HEK293T (cell line): ENCODE measurements at regions not wholly inside any gene's neighbourhood (a gene's known extent, or its start where the extent isn't known, plus 50 kb on each side); places are given as distances from the start of the nearest gene placed in this dataset.

Experiments used
- ELF4 ChIP-seq: fragments of 450-650 bp; IDR thresholded peaks from 2 replicates; pipeline ENCODE4 v1.6.1; 2017; ENCODE audit warnings: antibody characterized with exemption
- FOXA1 ChIP-seq: fragments of 450-650 bp; IDR thresholded peaks from 2 replicates; pipeline ENCODE4 v1.6.1; 2016; ENCODE audit warnings: mild to moderate bottlenecking
- HDGF ChIP-seq: fragments of 450-650 bp; IDR thresholded peaks from 2 replicates; pipeline ENCODE4 v1.6.1; 2017; ENCODE audit warnings: antibody characterized with exemption, borderline replicate concordance
- L3MBTL2 ChIP-seq: fragments of 450-650 bp; conservative IDR thresholded peaks from 2 replicates; pipeline ENCODE4 v1.6.1; 2016; ENCODE audit warnings: mild to moderate bottlenecking
- LEF1 ChIP-seq: fragments of 450-650 bp; IDR thresholded peaks from 2 replicates; pipeline ENCODE4 v1.6.1; 2017; ENCODE audit warnings: mild to moderate bottlenecking, borderline replicate concordance
- SUZ12 ChIP-seq: fragments of 450-650 bp; IDR thresholded peaks from 2 replicates; pipeline ENCODE4 v1.6.1; 2016; ENCODE audit warnings: mild to moderate bottlenecking

DNA sequence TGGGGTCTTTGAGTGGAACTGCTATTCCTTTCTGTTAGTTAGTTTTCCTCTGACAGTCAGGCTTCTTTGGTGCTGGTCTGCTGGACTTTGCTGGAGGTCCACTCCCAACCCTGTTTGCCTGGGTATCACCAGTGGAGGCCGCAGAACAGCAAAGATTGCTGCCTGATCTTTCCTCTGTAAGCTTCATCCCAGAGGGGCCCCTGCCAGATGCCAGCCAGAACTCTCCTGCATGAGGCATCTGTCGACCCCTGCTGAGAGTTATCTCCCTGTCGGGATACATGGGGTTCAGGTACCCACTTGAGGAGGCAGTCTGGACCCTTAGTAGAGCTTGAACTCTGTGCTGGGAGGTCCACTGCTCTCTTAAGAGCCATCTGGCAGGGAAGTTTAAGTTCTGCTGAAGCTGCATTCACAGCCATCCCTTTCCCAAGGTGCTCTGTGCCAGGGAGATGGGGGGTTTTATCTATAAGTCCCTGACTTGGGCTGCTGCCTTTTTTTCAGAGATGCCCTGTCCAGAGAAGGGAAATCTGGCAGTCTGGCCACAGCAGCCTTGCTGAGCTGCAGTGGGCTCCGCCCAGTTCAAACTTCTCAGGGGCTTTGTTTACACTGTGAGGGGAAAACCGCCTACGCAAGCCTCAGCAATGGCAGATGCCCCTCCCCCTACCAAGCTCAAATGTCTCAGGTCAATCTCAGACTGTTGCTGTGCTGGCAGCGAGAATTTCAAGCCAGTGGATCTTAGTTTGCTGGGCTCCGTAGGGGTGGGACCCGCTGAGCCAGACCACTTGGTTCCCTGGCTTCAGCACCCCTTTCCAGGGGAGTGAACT, 89.7 kb upstream of the CDK6 start:
- TF ChIP-seq LEF1 (no peak), ELF4 (no peak), SUZ12 (no peak), HDGF (no peak), FOXA1 (no peak), L3MBTL2 (no peak)
